IgD-negative memory B cell (primary cell): ENCODE measurements at regions not wholly inside any gene's neighbourhood (a gene's known extent, or its start where the extent isn't known, plus 50 kb on each side); places are given as distances from the start of the nearest gene placed in this dataset.

Source experiments
- H3K27ac Mint-ChIP-seq, 3 donors: one replicate each; pipeline ENCODE4 v1.8.0; 2020 to 2022; ENCODE audit warnings: mild to moderate bottlenecking in 3 of 3, mixed read lengths in 3 of 3, moderate library complexity in 1 of 3
- H3K27me3 Mint-ChIP-seq: one replicate; pipeline ENCODE4 v1.8.0; 2021; ENCODE audit warnings: mixed read lengths
- H3K36me3 Mint-ChIP-seq: one replicate; pipeline ENCODE4 v1.8.0; 2020; ENCODE audit warnings: mild to moderate bottlenecking, mixed read lengths
- H3K4me1 Mint-ChIP-seq, 3 donors: one replicate each; pipeline ENCODE4 v1.8.0; 2020 to 2022; ENCODE audit warnings: mixed read lengths in 3 of 3, mild to moderate bottlenecking in 1 of 3
- H3K4me3 Mint-ChIP-seq, 4 donors: one replicate each; pipeline ENCODE4 v1.8.0; 2020 to 2022; ENCODE audit warnings: mild to moderate bottlenecking in 4 of 4, mixed read lengths in 4 of 4, moderate library complexity in 3 of 4
- H3K9me3 Mint-ChIP-seq, 3 donors: one replicate each; pipeline ENCODE4 v1.8.0; 2020 to 2021; ENCODE audit warnings: mixed read lengths in 3 of 3, mild to moderate bottlenecking in 1 of 3

DNA sequence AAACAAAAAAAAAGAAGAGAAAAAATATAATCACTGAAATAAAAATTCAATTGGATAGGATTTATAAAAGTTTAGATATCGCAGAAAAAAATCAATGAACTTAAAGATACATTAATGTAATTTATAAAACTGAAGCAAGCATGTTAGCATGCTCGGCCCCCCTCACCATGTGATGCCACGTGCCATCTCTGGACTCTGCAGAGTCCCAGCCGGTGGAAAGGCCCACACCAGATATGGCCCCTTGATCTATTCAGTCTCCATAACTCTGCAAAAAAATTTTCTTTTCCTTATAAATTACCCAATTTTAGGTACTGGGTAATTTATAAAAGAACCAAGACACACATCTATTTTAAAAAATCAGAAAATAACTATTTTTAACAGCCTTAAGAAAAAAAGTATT is 476.0 kb upstream of the ANO3 start:
- H3K27me3 Mint-ChIP-seq = no peaks in the 10 kb centered on the region
- H3K4me1 Mint-ChIP-seq = no peaks in the 10 kb centered on the region
- H3K9me3 Mint-ChIP-seq = peaks cover 0 to 1% (median 0%) of the 10 kb centered on the region in 3 donors
- H3K27ac Mint-ChIP-seq = no peak overlapping the region
- no peak overlapping the region for H3K4me3 Mint-ChIP-seq
- H3K36me3 Mint-ChIP-seq = no peaks in the 10 kb centered on the region

DNA sequence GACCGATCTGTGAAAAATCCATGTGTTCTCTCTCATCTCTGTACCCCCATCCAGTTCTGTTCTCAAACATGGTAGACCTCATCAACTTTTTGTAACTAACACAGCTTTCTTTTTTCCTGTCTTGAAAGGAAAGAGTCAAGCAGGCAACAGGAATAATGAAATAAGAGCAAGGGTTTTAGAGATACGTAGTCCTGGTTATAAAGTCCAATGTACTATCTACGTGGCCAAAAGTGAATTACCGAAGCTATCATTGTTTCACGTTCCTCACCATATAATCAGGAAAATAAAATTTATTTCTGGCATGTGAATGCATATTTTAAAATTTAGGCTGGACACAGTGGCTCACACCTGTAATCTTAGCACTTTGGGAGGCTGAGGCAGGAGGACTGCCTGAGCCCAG is 472.2 kb upstream of the ANO3 start:
- Mint-ChIP-seq H3K36me3 (no peaks in the 10 kb centered on the region), H3K4me1 (no peaks in the 10 kb centered on the region), H3K27ac (no peak overlapping the region), H3K4me3 (peak overlapping the region in 1 of 4 donors; percentile 8), H3K27me3 (no peaks in the 10 kb centered on the region), H3K9me3 (peaks cover 0 to 1% (median 0%) of the 10 kb centered on the region in 3 donors)

DNA sequence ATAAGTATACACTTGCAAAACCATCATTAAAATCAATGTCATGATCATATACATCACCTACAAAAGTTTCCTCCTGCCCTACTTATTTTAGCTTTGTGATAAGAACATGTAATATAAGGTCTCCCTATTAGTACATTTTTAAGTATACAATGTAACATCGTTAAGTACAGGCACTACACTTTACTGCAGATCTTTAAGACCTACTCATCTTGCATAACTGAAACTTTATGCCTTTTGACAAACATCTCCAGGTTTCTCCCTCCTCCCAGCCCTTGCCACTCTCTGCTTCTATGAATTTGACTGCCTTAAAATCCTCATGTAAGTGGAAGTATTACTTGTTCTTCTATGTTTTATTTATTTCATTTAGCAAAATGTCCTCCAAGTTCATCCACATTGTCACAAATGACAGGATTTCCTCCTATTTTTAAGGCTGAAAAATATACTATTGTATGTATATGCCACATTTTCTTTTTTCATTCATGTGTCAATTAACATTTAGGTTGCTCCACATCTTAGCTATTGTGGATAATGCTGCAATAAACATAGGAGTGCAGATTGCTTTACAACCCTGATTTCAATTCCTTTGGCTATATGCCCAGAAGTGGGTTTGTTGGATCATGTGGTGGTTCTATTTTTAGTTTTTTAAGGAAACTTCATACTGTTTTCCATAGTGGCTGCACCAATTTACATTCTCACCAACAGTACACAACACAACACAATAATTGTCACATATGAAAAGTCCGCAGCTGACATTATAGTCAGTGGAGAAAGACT is 471.1 kb upstream of the ANO3 start:
- Mint-ChIP-seq H3K9me3 (no peaks in the 10 kb centered on the region), H3K27ac (no peak overlapping the region), H3K4me1 (no peaks in the 10 kb centered on the region), H3K4me3 (no peak overlapping the region), H3K36me3 (no peaks in the 10 kb centered on the region), H3K27me3 (no peaks in the 10 kb centered on the region)

DNA sequence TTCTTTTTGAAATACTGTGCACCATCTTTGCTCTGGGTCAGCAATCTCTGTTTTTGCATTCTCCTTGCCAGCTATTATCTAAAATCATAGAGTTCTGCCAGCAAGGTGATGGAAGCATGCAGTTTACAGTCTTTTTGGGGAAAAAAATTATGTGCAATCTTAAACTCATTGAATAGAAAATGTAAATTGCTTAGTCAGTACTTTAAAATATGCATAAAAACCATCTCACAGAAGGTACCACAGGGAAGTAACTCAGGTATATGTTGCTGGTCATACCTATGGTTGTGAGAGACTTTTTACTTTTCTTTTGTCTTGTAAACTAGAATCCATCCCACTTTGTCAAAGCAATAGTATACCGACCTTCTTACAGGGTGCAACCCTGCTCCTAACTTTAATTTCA is 469.8 kb upstream of the ANO3 start:
- H3K4me1 Mint-ChIP-seq = no peaks in the 10 kb centered on the region
- H3K36me3 Mint-ChIP-seq = no peaks in the 10 kb centered on the region
- no peaks in the 10 kb centered on the region for H3K9me3 Mint-ChIP-seq
- no peaks in the 10 kb centered on the region for H3K27me3 Mint-ChIP-seq
- no peak overlapping the region for H3K27ac Mint-ChIP-seq
- H3K4me3 Mint-ChIP-seq = no peak overlapping the region

DNA sequence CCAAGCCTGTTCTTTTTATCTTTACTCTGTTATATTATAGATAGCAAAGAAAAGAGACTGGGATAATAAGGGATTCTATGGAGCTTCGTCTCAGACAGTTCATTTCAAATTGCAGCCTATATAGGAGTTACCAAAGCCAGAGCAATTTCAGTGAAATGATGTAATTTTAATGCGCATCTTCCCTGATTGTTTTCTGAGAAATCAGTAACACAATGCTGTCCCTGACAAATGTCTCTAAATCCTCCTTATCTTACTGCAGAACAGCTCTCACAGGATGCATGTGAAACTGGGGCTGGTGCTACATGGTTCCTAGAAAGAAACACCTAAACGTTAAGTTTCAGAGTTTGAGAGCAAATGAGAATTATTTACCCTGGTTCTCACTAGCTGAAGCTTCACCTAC is 467.9 kb upstream of the ANO3 start:
- Mint-ChIP-seq H3K9me3 (no peaks in the 10 kb centered on the region), H3K4me1 (no peaks in the 10 kb centered on the region), H3K36me3 (no peaks in the 10 kb centered on the region), H3K4me3 (no peak overlapping the region), H3K27ac (no peak overlapping the region), H3K27me3 (no peaks in the 10 kb centered on the region)

DNA sequence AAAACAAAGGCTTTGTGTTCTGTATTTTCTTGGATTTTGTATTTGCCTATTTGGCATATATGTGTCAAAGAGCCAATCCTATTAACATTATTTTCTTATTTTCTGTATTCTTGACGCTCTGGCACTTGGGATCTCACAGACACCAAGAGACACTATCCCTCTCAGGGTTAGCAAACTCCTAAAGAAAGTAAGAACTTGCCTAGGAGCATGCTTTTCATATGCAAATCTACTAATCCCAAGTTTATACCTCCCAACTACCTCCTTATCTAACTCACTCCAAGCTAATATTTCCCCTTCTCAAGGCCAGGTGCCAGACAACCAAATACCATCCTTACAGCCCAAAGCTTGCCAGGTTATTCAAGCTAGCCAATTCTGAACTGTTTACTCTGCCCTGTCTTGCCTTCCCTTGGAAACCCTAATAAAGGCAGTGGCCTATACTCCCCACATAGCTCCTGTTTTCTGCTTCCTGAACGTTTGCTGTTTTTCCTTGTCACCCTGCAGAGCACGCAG is 455.4 kb upstream of the ANO3 start:
- no peak overlapping the region for H3K4me3 Mint-ChIP-seq
- H3K27ac Mint-ChIP-seq = no peak overlapping the region
- no peaks in the 10 kb centered on the region for H3K4me1 Mint-ChIP-seq
- H3K27me3 Mint-ChIP-seq = no peaks in the 10 kb centered on the region
- H3K36me3 Mint-ChIP-seq = no peaks in the 10 kb centered on the region
- H3K9me3 Mint-ChIP-seq = peaks cover 0 to 5% (median 0%) of the 10 kb centered on the region in 3 donors

DNA sequence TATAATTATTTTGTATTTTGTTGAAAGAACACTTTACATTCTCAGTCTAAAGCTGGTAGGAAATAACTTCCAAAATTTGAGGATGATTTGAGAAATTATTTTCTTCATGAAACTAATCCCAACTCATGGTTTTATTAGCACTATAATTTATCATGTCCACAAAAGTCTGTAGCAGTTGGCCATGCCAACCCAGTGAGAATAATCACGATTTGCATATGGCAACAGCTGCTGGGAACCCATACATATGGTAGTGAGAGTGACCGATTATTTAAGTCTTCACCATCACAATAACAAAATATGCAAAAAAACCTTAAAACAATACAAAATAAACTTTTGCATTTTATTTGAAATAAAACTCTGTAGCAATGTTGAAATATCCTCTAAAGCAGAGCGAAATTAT is 445.9 kb upstream of the ANO3 start:
- Mint-ChIP-seq H3K9me3 (no peaks in the 10 kb centered on the region), H3K4me3 (no peak overlapping the region), H3K27me3 (no peaks in the 10 kb centered on the region), H3K27ac (no peak overlapping the region), H3K36me3 (no peaks in the 10 kb centered on the region), H3K4me1 (no peaks in the 10 kb centered on the region)

DNA sequence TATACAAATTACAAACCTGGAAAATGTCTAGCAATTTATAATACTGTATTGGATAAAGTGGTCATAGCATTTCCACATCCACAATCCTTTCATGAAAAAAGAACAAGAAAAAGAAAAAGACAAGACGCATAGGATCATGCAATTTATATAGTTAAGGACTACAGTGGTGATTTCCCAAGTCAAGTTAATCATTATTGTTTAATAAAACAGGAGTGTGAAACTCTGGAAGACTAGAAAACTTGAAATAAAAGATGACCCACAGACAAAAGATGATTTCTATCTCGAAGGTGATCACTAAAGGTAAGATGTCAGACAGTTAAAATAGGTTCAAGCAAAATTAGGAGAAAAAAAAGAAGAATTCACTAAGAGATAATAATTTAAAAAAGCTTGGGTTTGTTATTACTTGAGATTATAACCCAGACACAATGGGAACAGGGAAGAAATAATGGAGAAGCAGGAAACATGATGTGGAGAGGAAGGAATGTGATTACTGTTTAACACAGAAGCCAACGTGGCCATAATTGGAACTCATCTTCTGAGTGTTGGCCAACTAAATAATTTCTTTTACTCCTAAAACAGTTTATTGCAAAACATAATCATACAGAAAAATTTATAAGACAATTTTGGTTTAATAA is 441.2 kb upstream of the ANO3 start:
- H3K27ac Mint-ChIP-seq = no peak overlapping the region
- H3K4me1 Mint-ChIP-seq = no peaks in the 10 kb centered on the region
- H3K36me3 Mint-ChIP-seq = no peaks in the 10 kb centered on the region
- no peak overlapping the region for H3K4me3 Mint-ChIP-seq
- no peaks in the 10 kb centered on the region for H3K27me3 Mint-ChIP-seq
- peaks cover 0 to 2% (median 0%) of the 10 kb centered on the region in 3 donors for H3K9me3 Mint-ChIP-seq

DNA sequence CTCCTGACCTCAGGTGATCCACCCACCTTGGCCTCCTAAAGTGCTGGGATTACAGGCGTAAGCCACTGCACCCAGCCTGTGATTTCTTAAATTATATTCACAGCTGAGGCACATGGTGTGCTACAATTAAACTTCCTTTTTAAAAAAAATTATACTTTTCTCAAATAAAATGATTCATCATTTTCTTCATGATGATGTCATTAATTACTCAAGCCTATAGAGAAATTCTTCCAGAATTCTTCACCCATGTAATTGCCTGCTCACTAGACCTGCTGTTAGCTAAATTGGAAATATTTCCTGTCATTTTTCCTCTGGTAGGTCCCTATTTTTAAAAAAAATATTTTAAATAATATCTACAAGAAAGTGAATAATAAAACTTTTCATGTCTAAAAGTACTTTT is 440.0 kb upstream of the ANO3 start:
- Mint-ChIP-seq H3K27me3 (no peaks in the 10 kb centered on the region), H3K9me3 (peaks cover 0 to 2% (median 0%) of the 10 kb centered on the region in 3 donors), H3K4me1 (no peaks in the 10 kb centered on the region), H3K27ac (no peak overlapping the region), H3K4me3 (no peak overlapping the region), H3K36me3 (no peaks in the 10 kb centered on the region)

DNA sequence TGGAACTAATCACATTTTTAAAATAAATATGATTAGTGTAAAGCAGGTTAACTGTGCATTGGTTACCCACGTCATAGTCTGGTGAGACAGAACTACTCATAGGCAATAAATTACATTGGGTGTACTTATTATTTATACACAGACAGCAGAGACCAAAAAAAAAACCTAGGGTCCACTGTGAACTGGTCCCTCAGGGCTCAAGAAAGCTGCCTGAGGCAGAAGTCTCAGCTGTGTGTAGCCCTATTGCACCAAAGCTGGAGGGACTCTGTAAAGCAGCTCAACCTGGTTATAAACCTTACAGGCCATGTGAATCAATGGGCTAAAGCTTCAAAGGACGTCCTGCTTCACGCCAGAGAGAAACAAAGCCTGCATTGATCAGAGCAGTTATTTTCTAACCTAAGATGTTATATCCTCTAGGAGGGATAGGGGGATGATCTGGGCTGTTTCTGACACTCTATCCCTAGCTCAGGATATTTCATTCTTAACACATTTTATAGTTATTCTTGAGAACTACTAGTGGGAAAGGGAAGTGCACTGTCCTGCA is 432.2 kb upstream of the ANO3 start:
- Mint-ChIP-seq H3K4me1 (no peaks in the 10 kb centered on the region), H3K27me3 (no peaks in the 10 kb centered on the region), H3K27ac (no peak overlapping the region), H3K9me3 (peaks cover 0 to 1% (median 0%) of the 10 kb centered on the region in 3 donors), H3K36me3 (no peaks in the 10 kb centered on the region), H3K4me3 (no peak overlapping the region)

DNA sequence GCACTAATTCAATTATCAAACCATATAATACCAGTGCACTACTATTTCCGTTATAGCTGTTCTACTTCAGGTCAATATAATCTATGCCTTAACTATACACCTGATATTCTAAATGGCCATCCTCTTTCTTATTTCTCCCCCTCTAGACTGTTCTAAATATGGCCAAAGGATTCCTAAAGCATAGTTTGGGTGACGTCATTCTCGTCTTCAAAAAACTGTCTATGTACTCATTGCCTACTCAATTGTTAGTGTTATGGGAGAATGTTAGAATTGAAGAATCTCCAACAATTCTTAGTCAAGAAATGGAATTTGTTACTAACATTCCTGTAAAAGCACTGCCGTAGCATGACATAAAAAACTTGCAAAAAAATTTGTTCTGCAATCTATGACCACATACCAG is 431.1 kb upstream of the ANO3 start:
- H3K36me3 Mint-ChIP-seq = no peaks in the 10 kb centered on the region
- peaks cover 0 to 4% (median 0%) of the 10 kb centered on the region in 3 donors for H3K9me3 Mint-ChIP-seq
- H3K4me1 Mint-ChIP-seq = no peaks in the 10 kb centered on the region
- no peak overlapping the region for H3K4me3 Mint-ChIP-seq
- no peak overlapping the region for H3K27ac Mint-ChIP-seq
- no peaks in the 10 kb centered on the region for H3K27me3 Mint-ChIP-seq

DNA sequence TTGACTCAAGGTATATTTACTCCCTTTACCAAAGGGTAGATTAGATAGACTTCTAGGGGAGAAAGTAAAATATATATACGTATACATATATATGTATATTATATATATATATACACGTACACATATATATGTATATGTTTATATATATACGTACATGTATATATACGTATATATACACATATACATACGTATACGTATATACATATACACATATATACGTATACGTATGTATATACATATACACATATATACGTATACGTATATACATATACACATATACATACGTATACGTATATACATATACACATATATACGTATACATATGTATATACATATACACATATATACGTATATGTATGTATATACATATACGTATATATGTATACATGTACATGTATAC is 430.5 kb upstream of the ANO3 start:
- no peaks in the 10 kb centered on the region for H3K27me3 Mint-ChIP-seq
- no peak overlapping the region for H3K4me3 Mint-ChIP-seq
- no peak overlapping the region for H3K27ac Mint-ChIP-seq
- H3K9me3 Mint-ChIP-seq = peaks cover 0 to 4% (median 0%) of the 10 kb centered on the region in 3 donors
- H3K36me3 Mint-ChIP-seq = no peaks in the 10 kb centered on the region
- no peaks in the 10 kb centered on the region for H3K4me1 Mint-ChIP-seq

DNA sequence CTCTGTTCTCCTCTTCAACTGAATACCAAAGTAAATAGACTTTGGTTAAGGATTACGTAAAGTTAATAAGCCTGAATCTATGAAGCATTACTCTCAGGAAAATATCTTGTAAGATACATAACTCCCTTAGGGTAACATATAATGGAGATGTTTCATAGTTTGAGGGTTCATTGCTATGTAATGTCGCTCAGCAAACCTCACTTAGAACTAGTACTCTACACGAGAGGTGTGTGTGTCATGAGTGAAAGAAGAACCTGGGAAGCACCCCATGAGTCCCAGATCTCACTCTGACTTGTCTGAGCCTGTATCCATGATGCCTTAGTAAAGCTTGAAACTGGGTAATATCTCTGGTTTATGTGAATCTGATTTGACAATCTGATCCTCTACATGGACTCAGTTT is 429.5 kb upstream of the ANO3 start:
- Mint-ChIP-seq H3K27me3 (no peaks in the 10 kb centered on the region), H3K4me3 (no peak overlapping the region), H3K27ac (no peak overlapping the region), H3K4me1 (no peaks in the 10 kb centered on the region), H3K36me3 (no peaks in the 10 kb centered on the region), H3K9me3 (peaks cover 0 to 4% (median 0%) of the 10 kb centered on the region in 3 donors)

DNA sequence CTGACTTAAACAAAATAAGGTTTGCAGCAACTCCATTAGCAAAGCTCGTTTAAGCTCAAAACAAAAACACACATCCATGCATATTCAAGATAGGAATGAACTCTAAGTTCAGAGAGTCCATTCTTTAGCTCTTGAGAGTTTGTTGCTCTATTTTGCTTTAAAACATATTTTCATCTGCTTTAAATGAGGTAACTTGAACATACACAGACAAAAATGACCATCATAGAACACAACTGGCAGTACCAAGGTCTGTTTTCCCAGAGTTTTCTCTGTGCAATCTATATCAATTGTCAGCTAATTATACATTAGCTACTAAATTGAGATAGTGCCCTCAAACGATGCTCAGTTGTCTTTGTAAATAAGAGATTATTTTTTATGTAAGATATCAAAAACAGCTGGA is 423.2 kb upstream of the ANO3 start:
- H3K4me3 Mint-ChIP-seq = no peak overlapping the region
- H3K27ac Mint-ChIP-seq = no peak overlapping the region
- H3K27me3 Mint-ChIP-seq = no peaks in the 10 kb centered on the region
- H3K9me3 Mint-ChIP-seq = peaks cover 0 to 3% (median 0%) of the 10 kb centered on the region in 3 donors
- no peaks in the 10 kb centered on the region for H3K36me3 Mint-ChIP-seq
- H3K4me1 Mint-ChIP-seq = no peaks in the 10 kb centered on the region

DNA sequence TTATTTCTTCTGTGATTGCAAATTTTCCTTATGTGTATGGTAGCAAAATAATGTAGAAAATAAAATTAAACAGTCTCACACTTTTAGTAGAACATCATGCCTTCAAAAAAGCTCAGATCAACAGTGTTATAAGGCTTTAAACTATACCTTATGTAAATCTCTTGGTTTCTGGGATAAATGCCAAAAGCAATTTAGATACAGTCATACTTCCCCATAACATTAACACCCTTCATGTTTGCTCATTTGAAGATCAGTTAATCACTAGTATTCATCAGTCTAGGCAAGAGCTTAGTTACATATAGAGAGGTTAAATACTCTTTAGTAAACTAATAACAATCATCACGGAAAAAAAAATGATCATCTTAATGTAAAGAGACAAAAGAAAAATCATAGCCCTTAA is 421.8 kb upstream of the ANO3 start:
- Mint-ChIP-seq H3K9me3 (peaks cover 0 to 2% (median 0%) of the 10 kb centered on the region in 3 donors), H3K27ac (no peak overlapping the region), H3K36me3 (no peaks in the 10 kb centered on the region), H3K4me1 (no peaks in the 10 kb centered on the region), H3K27me3 (no peaks in the 10 kb centered on the region), H3K4me3 (no peak overlapping the region)

DNA sequence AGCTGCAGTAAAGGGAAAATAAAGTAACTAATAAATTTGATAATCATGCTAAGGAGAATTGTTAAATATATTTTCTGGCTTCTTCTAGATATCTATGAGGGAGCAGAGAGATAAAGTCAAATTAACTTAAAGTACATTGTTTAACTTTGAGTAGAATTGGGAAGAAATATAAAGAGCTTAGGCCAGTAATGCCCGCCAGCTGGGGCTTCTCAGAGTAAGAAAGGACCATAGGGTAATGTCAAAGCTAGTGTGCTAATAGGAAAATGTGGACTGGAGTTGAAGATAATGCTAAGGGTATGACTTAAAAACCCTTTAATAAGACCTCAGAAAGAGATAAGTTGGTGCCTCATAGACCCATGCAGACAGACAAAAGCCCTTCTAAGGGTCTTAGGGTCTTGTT is 411.6 kb upstream of the ANO3 start:
- peaks cover 8 to 19% (median 16%) of the 10 kb centered on the region in 3 donors for H3K9me3 Mint-ChIP-seq
- no peak overlapping the region for H3K27ac Mint-ChIP-seq
- H3K4me1 Mint-ChIP-seq = no peaks in the 10 kb centered on the region
- no peaks in the 10 kb centered on the region for H3K36me3 Mint-ChIP-seq
- no peaks in the 10 kb centered on the region for H3K27me3 Mint-ChIP-seq
- H3K4me3 Mint-ChIP-seq = no peak overlapping the region
